ENCODE measurements at regions not wholly inside any gene's neighbourhood (a gene's known extent, or its start where the extent isn't known, plus 50 kb on each side); places are given as distances from the start of the nearest gene placed in this dataset.

GRCh38 chr2:4279431-4279830 lies 576.1 kb downstream of the DCDC2C start:
- Mint-ChIP-seq H3K9me3 (peaks cover 2% of the 10 kb centered on the region), H3K27me3 (no peaks in the 10 kb centered on the region), H3K36me3 (ENCODE audit: low read depth) (no peaks in the 10 kb centered on the region), H3K4me3 (no peak overlapping the region), H3K27ac (no peak overlapping the region), H3K4me1 (no peaks in the 10 kb centered on the region)
- DNase-seq = no peak
- POLR2A ChIA-PET = no interaction called here
- CTCF ChIA-PET = no interaction called here

GRCh38 chr2:4291430-4291829 lies 588.1 kb downstream of the DCDC2C start:
- CTCF ChIA-PET = no interaction called here
- Mint-ChIP-seq H3K4me1 (no peaks in the 10 kb centered on the region), H3K36me3 (ENCODE audit: low read depth) (no peaks in the 10 kb centered on the region), H3K9me3 (no peaks in the 10 kb centered on the region), H3K27me3 (no peaks in the 10 kb centered on the region), H3K4me3 (no peak overlapping the region), H3K27ac (no peak overlapping the region)
- POLR2A ChIA-PET = no interaction called here
- no peak for DNase-seq

GRCh38 chr2:4295680-4296079 lies 592.3 kb downstream of the DCDC2C start:
- peaks cover 6% of the 10 kb centered on the region for H3K9me3 Mint-ChIP-seq
- H3K4me1 Mint-ChIP-seq = no peaks in the 10 kb centered on the region
- H3K27me3 Mint-ChIP-seq = no peaks in the 10 kb centered on the region
- H3K27ac Mint-ChIP-seq = no peak overlapping the region
- no peak for DNase-seq
- CTCF ChIA-PET = no interaction called here
- POLR2A ChIA-PET = no interaction called here
- no peaks in the 10 kb centered on the region for H3K36me3 Mint-ChIP-seq (ENCODE audit: low read depth)
- H3K4me3 Mint-ChIP-seq = no peak overlapping the region

GRCh38 chr2:4300616-4301015 lies 597.2 kb downstream of the DCDC2C start:
- Mint-ChIP-seq H3K27me3 (no peaks in the 10 kb centered on the region), H3K4me1 (no peaks in the 10 kb centered on the region), H3K36me3 (ENCODE audit: low read depth) (no peaks in the 10 kb centered on the region), H3K27ac (no peak overlapping the region), H3K4me3 (no peak overlapping the region), H3K9me3 (peaks cover 8% of the 10 kb centered on the region)
- ChIA-PET POLR2A (no interaction called here), CTCF (no interaction called here)
- no peak for DNase-seq

GRCh38 chr2:4324531-4324930 lies 621.2 kb downstream of the DCDC2C start:
- Mint-ChIP-seq H3K9me3 (peaks cover 8% of the 10 kb centered on the region), H3K4me1 (no peaks in the 10 kb centered on the region), H3K27ac (no peak overlapping the region), H3K27me3 (no peaks in the 10 kb centered on the region), H3K36me3 (ENCODE audit: low read depth) (no peaks in the 10 kb centered on the region), H3K4me3 (no peak overlapping the region)
- ChIA-PET POLR2A (no interaction called here), CTCF (no interaction called here)
- no peak for DNase-seq

- no peak overlapping the region for H3K27ac Mint-ChIP-seq
- H3K9me3 Mint-ChIP-seq = peaks cover 4% of the 10 kb centered on the region
- DNase-seq = no peak
- no peaks in the 10 kb centered on the region for H3K4me1 Mint-ChIP-seq
- no peak overlapping the region for H3K4me3 Mint-ChIP-seq
- ChIA-PET CTCF (no interaction called here), POLR2A (no interaction called here)
- H3K36me3 Mint-ChIP-seq (ENCODE audit: low read depth) = no peaks in the 10 kb centered on the region
- H3K27me3 Mint-ChIP-seq = no peaks in the 10 kb centered on the region
These were observed 633.5 kb downstream of the DCDC2C start for GRCh38 chr2:4336864-4337263.

GRCh38 chr2:4338345-4338744 lies 635.0 kb downstream of the DCDC2C start:
- H3K4me3 Mint-ChIP-seq = no peak overlapping the region
- H3K4me1 Mint-ChIP-seq = no peaks in the 10 kb centered on the region
- POLR2A ChIA-PET = no interaction called here
- no peak overlapping the region for H3K27ac Mint-ChIP-seq
- no peaks in the 10 kb centered on the region for H3K27me3 Mint-ChIP-seq
- CTCF ChIA-PET = no interaction called here
- H3K9me3 Mint-ChIP-seq = peaks cover 4% of the 10 kb centered on the region
- DNase-seq = no peak
- no peaks in the 10 kb centered on the region for H3K36me3 Mint-ChIP-seq (ENCODE audit: low read depth)

GRCh38 chr2:4340536-4340935 lies 637.2 kb downstream of the DCDC2C start:
- Mint-ChIP-seq H3K36me3 (ENCODE audit: low read depth) (no peaks in the 10 kb centered on the region), H3K27ac (no peak overlapping the region), H3K9me3 (no peaks in the 10 kb centered on the region), H3K4me3 (no peak overlapping the region), H3K27me3 (no peaks in the 10 kb centered on the region), H3K4me1 (no peaks in the 10 kb centered on the region)
- ChIA-PET POLR2A (no interaction called here), CTCF (no interaction called here)
- DNase-seq = no peak

- H3K36me3 Mint-ChIP-seq (ENCODE audit: low read depth) = no peaks in the 10 kb centered on the region
- H3K27me3 Mint-ChIP-seq = no peaks in the 10 kb centered on the region
- H3K4me1 Mint-ChIP-seq = no peaks in the 10 kb centered on the region
- DNase-seq = no peak
- H3K27ac Mint-ChIP-seq = no peak overlapping the region
- H3K4me3 Mint-ChIP-seq = no peak overlapping the region
- H3K9me3 Mint-ChIP-seq = peaks cover 5% of the 10 kb centered on the region
- POLR2A ChIA-PET = no interaction called here
- CTCF ChIA-PET = no interaction called here
These were observed 643.3 kb downstream of the DCDC2C start for GRCh38 chr2:4346628-4347027.

GRCh38 chr2:4353668-4354067 lies 650.3 kb downstream of the DCDC2C start:
- Mint-ChIP-seq H3K27me3 (no peaks in the 10 kb centered on the region), H3K9me3 (no peaks in the 10 kb centered on the region), H3K4me1 (no peaks in the 10 kb centered on the region), H3K36me3 (ENCODE audit: low read depth) (no peaks in the 10 kb centered on the region), H3K27ac (no peak overlapping the region), H3K4me3 (no peak overlapping the region)
- CTCF ChIA-PET = no interaction called here
- DNase-seq = no peak
- POLR2A ChIA-PET = no interaction called here

- H3K36me3 Mint-ChIP-seq (ENCODE audit: low read depth) = no peaks in the 10 kb centered on the region
- H3K4me3 Mint-ChIP-seq = no peak overlapping the region
- CTCF ChIA-PET = no interaction called here
- no peak overlapping the region for H3K27ac Mint-ChIP-seq
- no peaks in the 10 kb centered on the region for H3K4me1 Mint-ChIP-seq
- no peak for DNase-seq
- no peaks in the 10 kb centered on the region for H3K27me3 Mint-ChIP-seq
- POLR2A ChIA-PET = no interaction called here
- H3K9me3 Mint-ChIP-seq = no peaks in the 10 kb centered on the region
These were observed 650.8 kb downstream of the DCDC2C start for GRCh38 chr2:4354164-4354563.

GRCh38 chr2:4354678-4355077 lies 651.3 kb downstream of the DCDC2C start:
- CTCF ChIA-PET = no interaction called here

GRCh38 chr2:4356109-4356508 lies 652.7 kb downstream of the DCDC2C start:
- no peaks in the 10 kb centered on the region for H3K27me3 Mint-ChIP-seq
- CTCF ChIA-PET = no interaction called here
- no peak for DNase-seq
- POLR2A ChIA-PET = no interaction called here
- no peak overlapping the region for H3K27ac Mint-ChIP-seq
- no peak overlapping the region for H3K4me3 Mint-ChIP-seq
- no peaks in the 10 kb centered on the region for H3K9me3 Mint-ChIP-seq
- H3K4me1 Mint-ChIP-seq = no peaks in the 10 kb centered on the region
- no peaks in the 10 kb centered on the region for H3K36me3 Mint-ChIP-seq (ENCODE audit: low read depth)

More at GRCh38 chr2:4354678-4355077, 651.3 kb downstream of the DCDC2C start:
- no peaks in the 10 kb centered on the region for H3K27me3 Mint-ChIP-seq
- DNase-seq = no peak
- no peaks in the 10 kb centered on the region for H3K4me1 Mint-ChIP-seq
- H3K9me3 Mint-ChIP-seq = no peaks in the 10 kb centered on the region
- POLR2A ChIA-PET = no interaction called here
- no peaks in the 10 kb centered on the region for H3K36me3 Mint-ChIP-seq (ENCODE audit: low read depth)
- H3K4me3 Mint-ChIP-seq = no peak overlapping the region
- no peak overlapping the region for H3K27ac Mint-ChIP-seq

GRCh38 chr2:4356541-4356940 lies 653.2 kb downstream of the DCDC2C start:
- no peak for DNase-seq
- Mint-ChIP-seq H3K9me3 (no peaks in the 10 kb centered on the region), H3K27ac (no peak overlapping the region), H3K27me3 (no peaks in the 10 kb centered on the region), H3K4me1 (no peaks in the 10 kb centered on the region), H3K4me3 (no peak overlapping the region), H3K36me3 (ENCODE audit: low read depth) (no peaks in the 10 kb centered on the region)
- CTCF ChIA-PET = no interaction called here
- POLR2A ChIA-PET = no interaction called here

GRCh38 chr2:4357121-4357520 lies 653.7 kb downstream of the DCDC2C start:
- H3K4me3 Mint-ChIP-seq = no peak overlapping the region
- H3K9me3 Mint-ChIP-seq = no peaks in the 10 kb centered on the region
- POLR2A ChIA-PET = no interaction called here

More at GRCh38 chr2:4357121-4357520, 653.7 kb downstream of the DCDC2C start:
- Mint-ChIP-seq H3K4me1 (no peaks in the 10 kb centered on the region), H3K27ac (no peak overlapping the region), H3K27me3 (no peaks in the 10 kb centered on the region), H3K36me3 (ENCODE audit: low read depth) (no peaks in the 10 kb centered on the region)
- CTCF ChIA-PET = no interaction called here
- no peak for DNase-seq
